Mucosa of descending colon (tissue), 3 donors: ENCODE measurements at regions not wholly inside any gene's neighbourhood (a gene's known extent, or its start where the extent isn't known, plus 50 kb on each side); places are given as distances from the start of the nearest gene placed in this dataset.
"Not testable (repeated sequence)": the region's sequence is repeated elsewhere in the genome, so short reads cannot be mapped to it uniquely, and the experiment has no call there.

Experiments
- ATAC-seq: fragments of 200-7000 bp; cut with Tn5 transposase; one replicate; pipeline ENCODE4 v1.9.1; 2020; ENCODE audit warnings: mild to moderate bottlenecking, moderate library complexity
- DNase-seq, 3 donors: peaks; one replicate each; pipeline ENCODE4 v3.0.0-alpha.2; 2020
- H3K36me3 ChIP-seq: fragments of 200-600 bp; one replicate; pipeline ENCODE4 v1.8.0; 2021; ENCODE audit warnings: low read depth, mild to moderate bottlenecking
- H3K4me1 ChIP-seq: fragments of 200-600 bp; one replicate; pipeline ENCODE4 v1.8.0; 2021; ENCODE audit warnings: low read depth, mild to moderate bottlenecking
- H3K4me3 ChIP-seq: fragments of 200-600 bp; one replicate; pipeline ENCODE4 v1.8.0; 2021; ENCODE audit warnings: mild to moderate bottlenecking
- H3K9me3 ChIP-seq: fragments of 200-600 bp; one replicate; pipeline ENCODE4 v1.8.0; 2021; ENCODE audit warnings: mild to moderate bottlenecking
- CTCF ChIP-seq: fragments of 200-600 bp; IDR thresholded peaks from one replicate; pipeline ENCODE4 v1.8.0; 2022; ENCODE audit warnings: antibody characterized with exemption, mild to moderate bottlenecking
- intact Hi-C, 2 donors: fragments of 100-400 bp; cut with DNase I in 1 of 2; cut with micrococcal nuclease in 1 of 2; formaldehyde crosslinking; loops; one replicate each; pipeline versions ENCODE4 v1.11.0 to v1.11.1; 2022; cut with DNase I, micrococcal nuclease
- donor health status: DM: no; HTN: no; CAD: no; lungs with moderate emphysema.
- donor health status: DM: no; HTN: no; CAD: no.
- donor health status: DM: no; HTN: yes; CAD: no.

GRCh38 chr7:49023345-49024328 lies 99.3 kb downstream of the CDC14C start:
- Histone ChIP-seq H3K4me1 (no peaks in the 10 kb centered on the region), H3K4me3 (no peak overlapping the region), H3K9me3 (no peaks in the 10 kb centered on the region), H3K36me3 (no peaks in the 10 kb centered on the region)
- TF ChIP-seq CTCF: no peak
- no peak for DNase-seq
- no peak for ATAC-seq
- intact Hi-C loops: no loop called here

- H3K4me1 ChIP-seq: no peaks in the 10 kb centered on the region
- no peaks in the 10 kb centered on the region for H3K9me3 ChIP-seq
- ATAC-seq: no peak
- no peaks in the 10 kb centered on the region for H3K36me3 ChIP-seq
- TF ChIP-seq CTCF: no peak
- no peak overlapping the region for H3K4me3 ChIP-seq
- intact Hi-C loops: no loop called here
- DNase-seq: no peak
Observed at GRCh38 chr7:49030221-49030620, 105.9 kb downstream of the CDC14C start.

GRCh38 chr7:49033140-49033539 lies 108.8 kb downstream of the CDC14C start:
- DNase-seq, intact Hi-C loops, H3K4me3 ChIP-seq, H3K9me3 ChIP-seq, H3K4me1 ChIP-seq, H3K36me3 ChIP-seq, ATAC-seq: not testable (repeated sequence)

GRCh38 chr7:49037346-49038210 lies 113.2 kb downstream of the CDC14C start:
- intact Hi-C loops: no loop called here
- ATAC-seq: no peak
- TF ChIP-seq CTCF: no peak
- Histone ChIP-seq H3K4me3 (no peak overlapping the region), H3K9me3 (peaks cover 3% of the 10 kb centered on the region), H3K4me1 (no peaks in the 10 kb centered on the region), H3K36me3 (no peaks in the 10 kb centered on the region)
- DNase-seq: no peak

- intact Hi-C loops: no loop called here
- H3K36me3 ChIP-seq: no peaks in the 10 kb centered on the region
- H3K4me1 ChIP-seq: no peaks in the 10 kb centered on the region
- peaks cover 3% of the 10 kb centered on the region for H3K9me3 ChIP-seq
- no peak overlapping the region for H3K4me3 ChIP-seq
- no peak for ATAC-seq
- no peak for DNase-seq
- TF ChIP-seq CTCF: no peak
Observed at GRCh38 chr7:49038821-49039358, 114.5 kb downstream of the CDC14C start.
